DND-41 (cell line): ENCODE measurements at regions not wholly inside any gene's neighbourhood (a gene's known extent, or its start where the extent isn't known, plus 50 kb on each side); places are given as distances from the start of the nearest gene placed in this dataset.

Source experiments
- CTCF ChIP-seq: IDR thresholded peaks from 2 replicates; pipeline ENCODE4 v1.5.1; 2012; ENCODE audit warnings: borderline replicate concordance, low read length, moderate library complexity, mild to moderate bottlenecking; ENCODE audit not compliant: poor library complexity, severe bottlenecking; ENCODE audit errors: extremely low read depth
- EZH2 ChIP-seq: IDR thresholded peaks from 3 replicates; pipeline ENCODE4 v1.6.1; 2012; ENCODE audit warnings: borderline replicate concordance, low read depth, mild to moderate bottlenecking, moderate library complexity, low read length, inconsistent platforms; ENCODE audit not compliant: severe bottlenecking

GRCh38 chr18:38186491-38186890, 620.9 kb upstream of the CELF4 start:
- no peak for TF ChIP-seq CTCF
- TF ChIP-seq EZH2 = no peak
